PC-9 (cell line): ENCODE measurements at regions not wholly inside any gene's neighbourhood (a gene's known extent, or its start where the extent isn't known, plus 50 kb on each side); places are given as distances from the start of the nearest gene placed in this dataset.

Experiments
- BruUV-seq: library from RNA; stranded (reverse); fragments of 400-500 nt; replicated peaks from 2 replicates; lab custom pipeline; 2021; lab: Mats Ljungman, UMichigan
- CTCF ChIA-PET: fragments of 300-600 bp; sonication (Branson Sonifier 250); formaldehyde crosslinking; loops from one replicate; lab custom pipeline; 2022; ENCODE audit warnings: antibody characterized with exemption; lab: Charles Lee
- POLR2A ChIA-PET: fragments of 300-600 bp; sonication (Branson Sonifier 250); formaldehyde crosslinking; loops from one replicate; lab custom pipeline; 2022; ENCODE audit warnings: antibody characterized with exemption; ENCODE audit not compliant: unreplicated experiment; lab: Charles Lee
- DNase-seq, 2 experiments: peaks; one replicate each; pipeline versions ENCODE4 v3.0.0 to v3.0.0-alpha.2; 2015 to 2022; ENCODE audit warnings: mixed read lengths in 1 of 2
- H2AFZ ChIP-seq: fragments of 200-600 bp; sonication (generic); 2 replicates; pipeline ENCODE4 v1.8.1; 2017; ENCODE audit warnings: antibody characterized with exemption
- H3F3A ChIP-seq: fragments of 200-600 bp; sonication (generic); 2 replicates; pipeline ENCODE4 v1.8.1; 2017; ENCODE audit warnings: antibody characterized with exemption, mild to moderate bottlenecking, low read depth; ENCODE audit not compliant: insufficient read depth
- H3K27ac ChIP-seq: fragments of 200-600 bp; sonication (generic); 2 replicates; pipeline ENCODE4 v1.6.1; 2016; ENCODE audit warnings: mixed run types
- H3K27me3 ChIP-seq: fragments of 200-600 bp; sonication (generic); 2 replicates; pipeline ENCODE4 v1.6.1; 2016; ENCODE audit warnings: low read depth, mixed run types; ENCODE audit not compliant: insufficient read depth
- H3K36me3 ChIP-seq: fragments of 200-600 bp; sonication (generic); 2 replicates; pipeline ENCODE4 v1.6.1; 2016; ENCODE audit warnings: low read depth, mixed run types
- H3K4me1 ChIP-seq: fragments of 200-600 bp; sonication (generic); replicated peaks from 2 replicates; pipeline ENCODE4 v1.6.1; 2016; ENCODE audit warnings: mixed run types; ENCODE audit not compliant: insufficient read depth
- H3K4me2 ChIP-seq: fragments of 200-600 bp; sonication (generic); 2 replicates; pipeline ENCODE4 v1.6.1; 2017; ENCODE audit warnings: mixed run types
- H3K4me3 ChIP-seq: fragments of 200-600 bp; sonication (generic); 2 replicates; pipeline ENCODE4 v1.6.1; 2016; ENCODE audit warnings: mixed run types
- H3K79me2 ChIP-seq: fragments of 200-600 bp; sonication (generic); 2 replicates; pipeline ENCODE4 v1.6.1; 2017; ENCODE audit warnings: low read depth, mixed run types
- H3K9me2 ChIP-seq: fragments of 200-600 bp; sonication (generic); 2 replicates; pipeline ENCODE4 v1.8.1; 2017; ENCODE audit warnings: mild to moderate bottlenecking; ENCODE audit not compliant: insufficient read depth
- H3K9me3 ChIP-seq: fragments of 200-600 bp; sonication (generic); 2 replicates; pipeline ENCODE4 v1.8.1; 2016; ENCODE audit warnings: low read depth; ENCODE audit not compliant: insufficient read depth
- H4K20me1 ChIP-seq: fragments of 200-600 bp; sonication (generic); 2 replicates; pipeline ENCODE4 v1.8.1; 2017; ENCODE audit not compliant: insufficient read depth
- EZH2 ChIP-seq: fragments of 200-600 bp; sonication (generic); IDR thresholded peaks from 2 replicates; pipeline ENCODE4 v1.8.0; 2017; ENCODE audit warnings: antibody characterized with exemption, low read depth
- intact Hi-C: fragments of 100-400 bp; cut with micrococcal nuclease; formaldehyde crosslinking; loops from one replicate; pipeline ENCODE4 v1.10.0; 2022; ENCODE audit not compliant: unreplicated experiment
- TF ChIP-seq, protein P1 (sequence below): fragments of 200-600 bp; sonication (generic); conservative IDR thresholded peaks from 2 replicates; pipeline ENCODE4 v1.6.1; 2017; ENCODE audit warnings: mixed run types, antibody characterized with exemption, mild to moderate bottlenecking, moderate library complexity

DNA sequence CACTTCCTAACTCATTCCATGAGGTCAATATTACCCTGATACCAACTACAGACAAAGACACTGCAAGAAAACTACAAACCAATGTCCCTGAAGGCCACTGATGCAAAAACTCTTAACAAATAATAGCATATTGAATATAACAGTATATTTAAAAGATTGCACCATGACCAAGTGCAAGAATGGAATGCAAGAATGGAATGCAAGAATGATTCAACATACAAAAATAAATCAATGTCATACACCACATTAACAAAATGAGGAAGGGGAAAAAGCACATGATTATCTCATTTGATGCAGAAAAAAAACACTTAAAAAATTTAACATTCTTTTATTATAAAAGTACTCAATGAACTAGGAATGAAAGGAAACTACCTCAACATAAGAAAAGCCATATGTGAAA lies 463.1 kb upstream of the NECTIN3 start:
- no peak for TF ChIP-seq EZH2
- TF ChIP-seq, protein P1, sequence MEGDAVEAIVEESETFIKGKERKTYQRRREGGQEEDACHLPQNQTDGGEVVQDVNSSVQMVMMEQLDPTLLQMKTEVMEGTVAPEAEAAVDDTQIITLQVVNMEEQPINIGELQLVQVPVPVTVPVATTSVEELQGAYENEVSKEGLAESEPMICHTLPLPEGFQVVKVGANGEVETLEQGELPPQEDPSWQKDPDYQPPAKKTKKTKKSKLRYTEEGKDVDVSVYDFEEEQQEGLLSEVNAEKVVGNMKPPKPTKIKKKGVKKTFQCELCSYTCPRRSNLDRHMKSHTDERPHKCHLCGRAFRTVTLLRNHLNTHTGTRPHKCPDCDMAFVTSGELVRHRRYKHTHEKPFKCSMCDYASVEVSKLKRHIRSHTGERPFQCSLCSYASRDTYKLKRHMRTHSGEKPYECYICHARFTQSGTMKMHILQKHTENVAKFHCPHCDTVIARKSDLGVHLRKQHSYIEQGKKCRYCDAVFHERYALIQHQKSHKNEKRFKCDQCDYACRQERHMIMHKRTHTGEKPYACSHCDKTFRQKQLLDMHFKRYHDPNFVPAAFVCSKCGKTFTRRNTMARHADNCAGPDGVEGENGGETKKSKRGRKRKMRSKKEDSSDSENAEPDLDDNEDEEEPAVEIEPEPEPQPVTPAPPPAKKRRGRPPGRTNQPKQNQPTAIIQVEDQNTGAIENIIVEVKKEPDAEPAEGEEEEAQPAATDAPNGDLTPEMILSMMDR: no peak
- no peak for DNase-seq
- no peaks in the 10 kb centered on the region for H3K79me2 ChIP-seq
- no peak overlapping the region for H3K4me2 ChIP-seq
- H3K4me3 ChIP-seq: no peak overlapping the region
- H3K27ac ChIP-seq: no peak overlapping the region
- BruUV-seq: no TSS peak
- ChIA-PET CTCF (no interaction called here), POLR2A (no interaction called here)
- H3K36me3 ChIP-seq: no peaks in the 10 kb centered on the region
- H3F3A ChIP-seq: no peaks in the 10 kb centered on the region
- H3K9me3 ChIP-seq: no peaks in the 10 kb centered on the region
- H3K4me1 ChIP-seq: no peaks in the 10 kb centered on the region
- H3K27me3 ChIP-seq: no peaks in the 10 kb centered on the region
- H4K20me1 ChIP-seq: no peaks in the 10 kb centered on the region
- intact Hi-C loops: no loop called here
- no peak overlapping the region for H2AFZ ChIP-seq
- H3K9me2 ChIP-seq: 0 out of 2 replicates have a peak, but pooled peaks cover 4% of the 10 kb centered on the region

DNA sequence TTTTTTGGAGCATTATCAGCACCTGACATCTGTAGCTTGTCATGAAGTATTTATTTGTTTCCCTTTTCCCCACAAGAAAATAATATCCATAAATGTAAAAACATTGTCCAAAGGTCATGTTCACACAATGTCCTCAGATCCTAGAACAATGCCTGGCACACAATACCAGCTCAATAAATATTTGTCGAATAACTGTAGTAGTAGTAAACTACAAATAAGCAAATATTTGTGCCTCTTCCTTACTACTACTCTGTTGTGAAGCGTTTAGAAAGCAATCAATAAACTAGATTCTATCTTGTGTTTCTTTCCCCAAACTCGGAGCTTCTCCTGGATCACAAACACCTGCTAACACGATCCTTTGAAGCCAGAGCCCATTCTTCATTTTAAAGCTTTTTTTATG lies 459.6 kb upstream of the NECTIN3 start:
- H4K20me1 ChIP-seq: no peaks in the 10 kb centered on the region
- H3K4me2 ChIP-seq: no peak overlapping the region
- TF ChIP-seq EZH2: no peak
- TF ChIP-seq, protein P1: no peak
- H3K27ac ChIP-seq: no peak overlapping the region
- CTCF ChIA-PET: no interaction called here
- H3K9me2 ChIP-seq: 0 out of 2 replicates have a peak, but pooled peaks cover 4% of the 10 kb centered on the region
- H2AFZ ChIP-seq: peak overlapping the region; percentile 14; the same call in 1 of the 2 replicates
- no TSS peak for BruUV-seq
- H3K79me2 ChIP-seq: no peaks in the 10 kb centered on the region
- no peaks in the 10 kb centered on the region for H3K36me3 ChIP-seq
- intact Hi-C loops: no loop called here
- H3K9me3 ChIP-seq: no peaks in the 10 kb centered on the region
- H3F3A ChIP-seq: no peaks in the 10 kb centered on the region
- no peaks in the 10 kb centered on the region for H3K27me3 ChIP-seq
- POLR2A ChIA-PET: interaction anchor here (0.5 kb wide), 1 partner anchor 1467 kb away, joined by 5 read pairs; no protein-coding TSS in a partner anchor
- no peaks in the 10 kb centered on the region for H3K4me1 ChIP-seq
- no peak for DNase-seq
- no peak overlapping the region for H3K4me3 ChIP-seq

DNA sequence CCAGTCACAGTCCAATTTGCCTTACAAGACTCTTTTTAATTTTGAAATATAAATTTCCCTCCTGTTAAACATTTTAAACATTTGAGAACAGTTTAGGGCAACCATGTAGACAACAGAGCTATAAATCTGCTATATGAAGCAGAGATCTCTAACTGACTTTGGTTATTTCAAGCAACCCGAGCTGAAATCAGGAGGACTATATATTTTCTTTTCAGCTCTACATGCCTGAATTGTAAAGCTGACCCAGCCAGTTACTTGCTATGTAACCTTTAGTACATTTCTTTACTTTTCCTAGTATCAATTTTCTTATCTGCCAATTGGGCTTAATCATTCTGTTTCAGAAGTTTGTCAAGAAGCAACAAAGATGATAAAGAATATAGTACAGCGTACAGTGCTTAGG lies 457.4 kb upstream of the NECTIN3 start:
- Histone ChIP-seq H3K9me2 (no peaks in the 10 kb centered on the region), H3K4me2 (no peak overlapping the region), H3K79me2 (no peaks in the 10 kb centered on the region), H4K20me1 (no peaks in the 10 kb centered on the region), H2AFZ (0 out of 2 replicates have a peak overlapping the region, but pooled peaks have one; percentile 2), H3K27ac (no peak overlapping the region), H3K9me3 (no peaks in the 10 kb centered on the region; the same call in 1 of the 2 replicates), H3K4me3 (no peak overlapping the region), H3F3A (no peaks in the 10 kb centered on the region), H3K4me1 (no peaks in the 10 kb centered on the region), H3K27me3 (no peaks in the 10 kb centered on the region), H3K36me3 (no peaks in the 10 kb centered on the region)
- intact Hi-C loops: no loop called here
- DNase-seq: no peak
- CTCF ChIA-PET: no interaction called here
- POLR2A ChIA-PET: no interaction called here
- BruUV-seq: no TSS peak
- TF ChIP-seq EZH2: no peak
- TF ChIP-seq, protein P1: no peak
